Heart left ventricle (tissue), 16 donors: ENCODE measurements at regions not wholly inside any gene's neighbourhood (a gene's known extent, or its start where the extent isn't known, plus 50 kb on each side); places are given as distances from the start of the nearest gene placed in this dataset.

Experiments used
- ATAC-seq, 4 donors: fragments of 200-7000 bp; cut with Tn5 transposase; one replicate each; pipeline ENCODE4 v1.9.1; 2020 to 2022; ENCODE audit warnings: moderate library complexity in 4 of 4, mild to moderate bottlenecking in 3 of 4, moderate number of reproducible peaks in 1 of 4
- DNase-seq, 5 donors: peaks; one replicate each; pipeline ENCODE4 v3.0.0-alpha.2; 2020
- H3K27ac ChIP-seq, 12 donors: fragments of 200-600 bp; sonication (generic) in 4 of 12; one replicate each; pipeline versions ENCODE4 v1.5.0 to v1.8.0; 2016 to 2022; ENCODE audit warnings: mild to moderate bottlenecking in 2 of 12
- H3K27me3 ChIP-seq, 9 donors: fragments of 200-600 bp; sonication (generic) in 2 of 9; one replicate each; pipeline versions ENCODE4 v1.5.1 to v1.8.0; 2016 to 2022; ENCODE audit warnings: mild to moderate bottlenecking in 3 of 9
- H3K36me3 ChIP-seq, 9 donors: fragments of 200-600 bp; sonication (generic) in 2 of 9; one replicate each; pipeline versions ENCODE4 v1.5.0 to v1.8.0; 2018 to 2022; ENCODE audit warnings: mild to moderate bottlenecking in 2 of 9
- H3K4me1 ChIP-seq, 12 donors: fragments of 200-600 bp; sonication (generic) in 4 of 12; one replicate each; pipeline versions ENCODE4 v1.5.0 to v1.8.0; 2016 to 2022; ENCODE audit warnings: mild to moderate bottlenecking in 3 of 12
- H3K4me3 ChIP-seq, 12 donors: fragments of 200-600 bp; sonication (generic) in 4 of 12; one replicate each; pipeline versions ENCODE4 v1.5.0 to v1.8.0; 2017 to 2022; ENCODE audit warnings: mild to moderate bottlenecking in 9 of 12, moderate library complexity in 4 of 12
- H3K9me3 ChIP-seq, 12 donors: fragments of 200-600 bp; sonication (generic) in 4 of 12; one replicate each; pipeline versions ENCODE4 v1.5.0 to v1.8.0; 2016 to 2022; ENCODE audit warnings: mild to moderate bottlenecking in 1 of 12
- POLR2A ChIP-seq, 2 donors: fragments of 450-650 bp; IDR thresholded peaks; one replicate each; pipeline ENCODE4 v1.6.1; 2017; ENCODE audit warnings: antibody characterized with exemption in 2 of 2, mild to moderate bottlenecking in 2 of 2, moderate library complexity in 2 of 2
- WGBS, 4 donors: extraction: QIAGEN DNeasy Blood & Tissue Kit in 2 of 4; methylation state at CpG; one replicate each; pipeline versions ENCODE4 v1.1.5 to v1.1.7; 2013 to 2018; 5-methylcytosine and 5-hydroxymethylcytosine counted together
- intact Hi-C, 10 donors: fragments of 100-400 bp; cut with DNase I; formaldehyde crosslinking; loops; one replicate each; pipeline versions ENCODE4 v1.11.1 to v1.14.2; 2022
- TF ChIP-seq, protein P1 (sequence below), 12 donors: fragments of 200-600 bp; sonication (generic) in 4 of 12; IDR thresholded peaks; one replicate each; pipeline versions ENCODE4 v1.5.0 to v1.8.0; 2018 to 2022; ENCODE audit warnings: antibody characterized with exemption in 12 of 12, mild to moderate bottlenecking in 5 of 12
- donor health status: ischemic (EF 13 %, LVEDD 7.1; RV severe dilation, severe dysfunction).
- donor health status: healthy with polysubstance abuse.
- donor health status: DM: no; HTN: yes; CAD: no.
- donor health status: DM: no; HTN: no; CAD: no.
- donor health status: ischemic (EF 25% LVEDD 6.9; RV normal size, moderate dysfunction).
- donor health status: ischemic (EF 25% LVEDD 5.7; RV mildly dilated, moderate dysfunction).
- donor health status: healthy.
- donor health status: DM: yes; HTN: yes; CAD: no.
- donor health status: ischemic (EF 35%, LVEDD 5.7; RV mildly dilated, moderate dysfunction).
- donor health status: nonischemic (EF 11% LVEDD 7.7; RV severe dilation, severe dysfunction).
- donor health status: DM: yes; HTN: yes; CAD: no.
- donor health status: PGD.
- donor health status: ischemic (EF 29% LVEDD 5.4; RV normal size, mild dysfunction).
- donor health status: nonischemic (EF 23%, LVEDD 6.1; RV moderate dilation, normal function).

DNA sequence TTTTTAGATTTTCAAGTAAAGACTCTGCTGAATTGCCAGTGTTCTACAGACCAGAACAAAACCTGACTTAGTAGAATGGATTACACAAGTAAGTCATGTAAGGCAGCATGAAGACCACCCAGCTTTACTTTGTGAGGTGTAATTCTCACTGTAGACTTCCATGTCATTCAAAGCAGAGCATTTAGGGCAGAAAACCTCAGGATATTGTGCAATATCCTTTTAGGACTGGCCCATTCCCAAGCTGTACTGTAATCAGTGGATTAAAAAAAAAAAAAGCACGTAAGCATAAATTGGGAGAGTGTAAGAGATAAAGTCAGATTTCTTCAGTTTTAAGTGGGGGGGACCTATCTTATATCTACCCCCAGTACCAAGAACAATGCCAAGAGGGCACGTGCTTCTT, 380.5 kb upstream of the PRMT6 start:
- no peak for ATAC-seq

DNA sequence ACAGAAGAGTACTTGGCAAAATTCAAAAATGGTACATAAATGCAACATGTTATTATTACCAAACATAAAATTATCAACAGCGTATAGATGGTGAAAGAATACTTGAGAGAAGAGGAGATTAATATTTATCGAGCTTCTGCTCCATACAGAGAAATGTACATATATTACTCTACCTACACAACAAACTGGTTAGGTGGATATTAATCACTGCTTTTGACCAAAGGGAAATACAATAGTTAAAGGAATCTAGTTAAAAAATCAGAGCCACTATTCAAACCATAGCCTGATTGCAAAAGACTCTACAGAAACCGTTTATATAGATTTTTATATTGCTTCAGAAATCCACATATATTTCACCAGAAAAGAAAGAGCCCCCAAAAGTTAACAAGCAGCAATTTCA, 379.3 kb upstream of the PRMT6 start:
- Histone ChIP-seq H3K27ac (no peak overlapping the region), H3K4me1 (no peaks in the 10 kb centered on the region), H3K27me3 (no peaks in the 10 kb centered on the region), H3K9me3 (no peaks in the 10 kb centered on the region), H3K36me3 (no peaks in the 10 kb centered on the region), H3K4me3 (no peak overlapping the region)
- no peak for TF ChIP-seq POLR2A (IDR thresholded peaks at IDR 0.05)
- TF ChIP-seq, protein P1, sequence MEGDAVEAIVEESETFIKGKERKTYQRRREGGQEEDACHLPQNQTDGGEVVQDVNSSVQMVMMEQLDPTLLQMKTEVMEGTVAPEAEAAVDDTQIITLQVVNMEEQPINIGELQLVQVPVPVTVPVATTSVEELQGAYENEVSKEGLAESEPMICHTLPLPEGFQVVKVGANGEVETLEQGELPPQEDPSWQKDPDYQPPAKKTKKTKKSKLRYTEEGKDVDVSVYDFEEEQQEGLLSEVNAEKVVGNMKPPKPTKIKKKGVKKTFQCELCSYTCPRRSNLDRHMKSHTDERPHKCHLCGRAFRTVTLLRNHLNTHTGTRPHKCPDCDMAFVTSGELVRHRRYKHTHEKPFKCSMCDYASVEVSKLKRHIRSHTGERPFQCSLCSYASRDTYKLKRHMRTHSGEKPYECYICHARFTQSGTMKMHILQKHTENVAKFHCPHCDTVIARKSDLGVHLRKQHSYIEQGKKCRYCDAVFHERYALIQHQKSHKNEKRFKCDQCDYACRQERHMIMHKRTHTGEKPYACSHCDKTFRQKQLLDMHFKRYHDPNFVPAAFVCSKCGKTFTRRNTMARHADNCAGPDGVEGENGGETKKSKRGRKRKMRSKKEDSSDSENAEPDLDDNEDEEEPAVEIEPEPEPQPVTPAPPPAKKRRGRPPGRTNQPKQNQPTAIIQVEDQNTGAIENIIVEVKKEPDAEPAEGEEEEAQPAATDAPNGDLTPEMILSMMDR (IDR thresholded peaks at IDR 0.05), result no peak
- intact Hi-C loops, result no loop called here
- 78 to 83% (median 81%) methylated on average over 3 of the region's 3 CpGs for WGBS, 4 donors
- DNase-seq (no peak), ATAC-seq (no peak)

More for the DNA sequence above, 380.5 kb upstream of the PRMT6 start:
- Histone ChIP-seq H3K27ac (no peak overlapping the region), H3K9me3 (no peaks in the 10 kb centered on the region), H3K4me3 (no peak overlapping the region), H3K36me3 (no peaks in the 10 kb centered on the region), H3K4me1 (no peaks in the 10 kb centered on the region), H3K27me3 (no peaks in the 10 kb centered on the region)
- TF ChIP-seq POLR2A (IDR thresholded peaks at IDR 0.05), result no peak
- TF ChIP-seq, protein P1 (IDR thresholded peaks at IDR 0.05), result no peak
- 39 to 46% (median 43%) methylated on average over 2 of the region's 2 CpGs for WGBS, 4 donors
- no peak for DNase-seq
- intact Hi-C loops, result no loop called here

GRCh38 chr1:106677721-106678120, 378.8 kb upstream of the PRMT6 start:
- Histone ChIP-seq H3K4me3 (no peak overlapping the region), H3K27me3 (no peaks in the 10 kb centered on the region), H3K4me1 (no peaks in the 10 kb centered on the region), H3K9me3 (no peaks in the 10 kb centered on the region), H3K36me3 (no peaks in the 10 kb centered on the region), H3K27ac (no peak overlapping the region)
- TF ChIP-seq, protein P1 (IDR thresholded peaks at IDR 0.05), result no peak
- no peak for TF ChIP-seq POLR2A (IDR thresholded peaks at IDR 0.05)
- no peak for ATAC-seq
- no peak for DNase-seq
- intact Hi-C loops, result no loop called here
- WGBS, 4 donors, result 48 to 61% (median 54%) methylated on average over 3 of the region's 3 CpGs

DNA sequence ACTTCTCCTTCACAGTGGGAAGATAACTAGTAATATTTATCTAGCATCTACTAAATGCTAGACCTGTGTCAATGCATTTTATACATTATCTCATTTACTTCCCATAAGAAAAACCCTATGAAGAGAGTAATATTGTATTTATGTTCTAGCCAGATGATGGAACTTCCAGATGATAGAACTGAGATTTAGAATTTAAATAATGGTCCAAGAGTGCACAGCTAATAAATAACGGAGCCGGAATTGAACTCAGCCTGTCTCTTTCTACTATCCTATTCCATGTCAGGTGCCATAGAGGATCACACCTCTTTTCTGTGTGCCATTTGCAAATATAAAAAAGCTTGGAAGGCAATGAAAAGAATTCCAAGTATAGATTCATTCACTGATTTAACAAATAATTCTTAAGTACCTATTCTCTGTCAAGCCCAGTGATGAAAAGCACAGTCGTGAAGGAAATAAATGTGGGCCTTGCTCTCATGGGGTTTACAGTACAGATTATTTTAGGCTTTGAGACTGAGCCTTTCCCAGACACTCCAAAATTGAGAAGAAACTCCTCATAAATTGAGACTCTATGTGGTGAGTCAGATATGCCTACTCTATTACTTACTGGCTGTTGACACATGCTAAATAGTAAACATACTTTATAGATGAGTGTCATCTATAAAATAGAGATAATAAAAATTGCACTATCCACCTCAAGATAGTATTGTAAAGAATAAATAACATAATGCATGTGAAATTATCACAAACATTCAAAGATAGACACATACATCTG, 378.0 kb upstream of the PRMT6 start:
- no peak overlapping the region for H3K4me3 ChIP-seq
- WGBS, 4 donors, result 78 to 87% (median 82%) methylated on average over 3 of the region's 3 CpGs
- ATAC-seq, result no peak

More for the DNA sequence above, 378.0 kb upstream of the PRMT6 start:
- no peaks in the 10 kb centered on the region for H3K27me3 ChIP-seq
- H3K36me3 ChIP-seq, result no peaks in the 10 kb centered on the region
- intact Hi-C loops, result no loop called here
- H3K9me3 ChIP-seq, result no peaks in the 10 kb centered on the region
- no peak for DNase-seq
- no peak overlapping the region for H3K27ac ChIP-seq
- H3K4me1 ChIP-seq, result no peaks in the 10 kb centered on the region
- TF ChIP-seq POLR2A (IDR thresholded peaks at IDR 0.05), result no peak
- TF ChIP-seq, protein P1 (IDR thresholded peaks at IDR 0.05), result no peak
